HG03432 (cell line): ENCODE measurements at regions not wholly inside any gene's neighbourhood (a gene's known extent, or its start where the extent isn't known, plus 50 kb on each side); places are given as distances from the start of the nearest gene placed in this dataset.
"Not testable (repeated sequence)": the region's sequence is repeated elsewhere in the genome, so short reads cannot be mapped to it uniquely, and the experiment has no call there.

ENCODE experiments used
- ATAC-seq: cut with Tn5 transposase; IDR thresholded peaks from one replicate; pipeline ENCODE4 v1.9.1; 2021; ENCODE audit warnings: mild to moderate bottlenecking, moderate library complexity; ENCODE audit not compliant: unreplicated experiment

DNA sequence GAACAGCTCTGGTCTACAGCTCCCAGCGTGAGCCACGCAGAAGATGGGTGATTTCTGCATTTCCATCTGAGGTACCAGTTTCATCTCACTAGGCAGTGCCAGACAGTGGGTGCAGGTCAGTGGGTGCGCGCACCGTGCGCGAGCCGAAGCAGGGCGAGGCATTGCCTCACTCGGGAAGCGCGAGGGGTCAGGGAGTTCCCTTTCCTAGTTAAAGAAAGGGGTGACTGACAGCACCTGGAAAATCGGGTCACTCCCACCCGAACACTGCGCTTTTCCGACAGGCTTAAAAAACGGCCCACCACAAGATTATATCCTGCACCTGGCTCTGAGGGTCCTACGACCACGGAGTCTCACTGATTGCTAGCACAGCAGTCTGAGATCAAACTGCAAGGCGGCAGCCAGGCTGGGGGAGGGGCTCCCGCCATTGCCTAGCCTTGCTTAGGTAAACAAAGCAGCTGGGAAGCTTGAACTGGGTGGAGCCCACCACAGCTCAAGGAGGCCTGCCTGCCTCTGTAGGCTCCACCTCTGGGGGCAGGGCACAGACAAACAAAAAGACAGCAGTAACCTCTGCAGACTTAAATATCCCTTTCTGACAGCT, 325.0 kb upstream of the CHST9 start:
- not testable (repeated sequence) for ATAC-seq

DNA sequence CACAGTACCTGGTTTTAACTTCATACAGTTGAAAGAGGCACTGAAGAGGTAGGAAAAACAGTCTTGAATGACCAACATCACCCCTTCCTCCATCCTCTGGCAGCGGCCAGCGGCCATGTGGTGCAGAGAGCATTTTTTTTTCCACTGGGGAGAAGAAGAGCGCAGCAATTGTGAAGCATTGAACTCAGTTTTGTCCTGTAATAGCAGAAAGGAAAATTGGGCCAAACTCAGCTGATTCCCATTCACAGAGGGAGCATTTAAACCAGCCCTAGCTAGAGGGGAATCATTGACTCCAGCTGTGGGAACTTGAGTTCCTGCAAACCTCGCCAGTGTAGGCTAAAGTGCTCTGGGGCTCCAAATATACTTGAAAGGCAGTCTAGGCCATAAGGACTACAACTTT, 316.6 kb upstream of the CHST9 start:
- ATAC-seq: no peak

DNA sequence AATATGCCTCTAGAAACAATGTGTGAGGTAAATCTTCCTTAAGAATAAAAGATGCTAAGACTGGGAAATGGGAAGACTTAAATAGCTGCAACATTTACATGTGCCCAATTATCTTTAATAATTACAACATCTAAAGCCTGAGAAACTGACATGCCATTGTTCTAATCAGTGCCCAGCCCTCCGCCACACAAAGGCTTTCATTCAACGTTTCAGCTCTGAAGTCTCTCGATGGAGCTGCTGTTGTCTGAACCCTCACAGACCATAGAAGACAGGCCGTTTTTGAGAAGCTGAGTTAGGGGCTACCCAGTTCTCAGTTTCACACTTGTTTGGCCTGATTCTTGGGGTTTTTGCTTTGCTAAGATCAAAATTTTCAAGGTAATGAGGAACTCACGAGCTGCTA, 315.4 kb upstream of the CHST9 start:
- ATAC-seq: no peak

DNA sequence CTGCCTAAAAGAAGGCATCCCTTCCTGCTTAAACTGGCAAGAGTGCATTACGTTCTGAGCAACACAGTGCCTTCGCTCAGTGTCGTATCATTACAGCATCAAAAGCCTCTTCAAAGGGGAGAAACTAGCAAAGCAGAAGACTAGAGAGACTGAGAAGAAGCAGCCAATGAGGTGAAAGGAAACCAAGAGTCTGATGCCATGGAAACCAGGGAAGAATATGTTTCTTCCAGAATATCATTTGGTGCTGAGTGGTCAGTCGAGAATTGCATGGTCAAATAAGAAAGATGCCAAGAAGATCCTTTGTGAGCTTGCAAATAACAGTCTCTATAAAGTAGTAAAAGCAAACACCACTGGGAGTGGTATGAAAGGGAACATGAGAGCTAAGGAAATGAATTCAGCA, 312.1 kb upstream of the CHST9 start:
- ATAC-seq: no peak

DNA sequence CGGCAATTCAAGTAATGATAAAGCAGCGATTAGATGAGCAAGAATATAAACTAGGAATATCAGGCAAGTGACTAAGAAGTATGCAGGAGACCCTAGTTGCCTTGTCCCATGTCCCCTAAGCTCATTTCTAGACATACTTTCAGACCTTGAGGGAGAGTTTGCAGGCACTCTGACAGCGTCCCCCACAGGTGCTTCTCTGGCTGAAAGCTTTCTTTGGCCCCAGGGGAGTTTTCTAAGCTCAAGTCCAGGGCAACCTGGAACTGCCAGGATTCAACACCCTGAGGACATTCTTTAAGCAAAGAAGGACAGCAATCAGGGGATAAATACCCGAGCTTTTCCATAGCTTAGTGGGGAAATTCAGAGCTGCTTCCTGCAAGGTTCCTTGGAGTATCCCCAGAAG, 308.1 kb upstream of the CHST9 start:
- no peak for ATAC-seq

DNA sequence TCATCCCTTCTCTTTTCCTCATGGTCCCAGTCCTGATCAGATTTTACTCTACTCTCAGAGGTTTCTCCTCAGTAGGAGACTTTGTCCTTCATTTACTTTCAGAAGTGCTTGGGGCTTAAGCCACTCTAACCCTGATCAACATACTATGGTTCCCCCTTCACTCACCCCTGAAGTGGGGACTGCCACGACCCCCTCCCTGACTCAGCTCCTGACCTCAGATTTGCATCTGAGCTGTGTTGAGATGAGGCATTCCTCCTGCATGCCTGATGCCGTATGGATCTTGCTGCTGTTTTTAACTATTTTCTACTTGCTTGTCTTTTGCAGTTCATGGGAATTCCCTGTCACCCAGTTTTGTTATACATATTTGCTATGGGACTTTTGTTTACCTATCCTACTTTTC, 306.7 kb upstream of the CHST9 start:
- ATAC-seq: no peak

DNA sequence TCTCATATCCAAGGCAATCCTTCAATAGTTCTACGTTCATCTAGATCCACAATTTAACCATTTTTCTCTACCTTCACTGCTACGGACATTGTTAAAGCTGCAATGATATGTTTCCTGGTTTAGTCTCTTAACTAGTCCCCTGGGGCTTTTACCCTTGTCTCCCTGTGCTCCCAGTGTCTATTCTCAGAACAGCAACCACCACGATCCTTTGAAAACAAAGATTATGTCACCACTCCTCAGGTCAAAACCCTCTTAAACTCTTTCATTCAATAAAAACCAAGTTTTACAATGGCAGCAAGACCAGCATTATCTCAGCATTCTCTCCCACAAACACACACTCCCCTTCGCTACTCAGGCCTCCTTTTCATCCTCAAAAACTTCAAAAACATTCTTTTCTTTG, 298.2 kb upstream of the CHST9 start:
- no peak for ATAC-seq

DNA sequence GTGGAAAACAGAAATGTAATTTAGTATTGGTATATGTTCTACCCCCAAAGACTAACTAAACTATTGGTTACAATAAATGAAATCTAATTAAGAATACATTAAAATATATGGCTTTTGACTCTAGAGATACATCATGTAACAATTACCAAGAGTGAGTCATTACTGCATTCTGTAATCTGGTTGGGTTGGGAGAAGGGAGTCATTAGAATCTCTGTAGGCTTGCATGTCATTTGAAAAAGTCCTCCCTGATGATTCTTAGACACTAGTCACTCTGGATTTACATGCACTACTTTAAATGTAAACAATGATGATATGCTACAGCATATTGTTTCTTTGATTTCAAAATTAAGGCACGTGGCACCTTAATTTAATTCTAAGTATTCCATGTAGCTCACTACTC, 293.4 kb upstream of the CHST9 start:
- ATAC-seq: no peak

DNA sequence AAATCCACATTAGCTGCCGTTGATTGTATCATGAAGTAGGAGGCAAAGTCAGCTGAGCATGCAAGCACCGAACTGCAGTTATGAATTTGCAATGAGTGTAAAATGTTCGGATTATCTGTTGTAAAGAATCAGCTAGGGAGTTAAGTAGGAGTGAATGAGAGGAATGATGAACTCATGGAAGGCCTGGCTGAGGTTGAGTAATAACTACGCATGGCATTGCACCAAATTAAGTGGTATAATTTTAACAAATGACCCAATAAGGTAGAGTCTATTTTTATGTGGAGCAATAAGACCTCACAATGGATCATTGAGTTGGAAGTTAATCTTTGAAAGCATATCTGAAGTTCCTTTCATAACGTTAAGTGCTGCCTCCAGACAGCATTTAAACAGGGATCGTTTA, 288.2 kb upstream of the CHST9 start:
- no peak for ATAC-seq

DNA sequence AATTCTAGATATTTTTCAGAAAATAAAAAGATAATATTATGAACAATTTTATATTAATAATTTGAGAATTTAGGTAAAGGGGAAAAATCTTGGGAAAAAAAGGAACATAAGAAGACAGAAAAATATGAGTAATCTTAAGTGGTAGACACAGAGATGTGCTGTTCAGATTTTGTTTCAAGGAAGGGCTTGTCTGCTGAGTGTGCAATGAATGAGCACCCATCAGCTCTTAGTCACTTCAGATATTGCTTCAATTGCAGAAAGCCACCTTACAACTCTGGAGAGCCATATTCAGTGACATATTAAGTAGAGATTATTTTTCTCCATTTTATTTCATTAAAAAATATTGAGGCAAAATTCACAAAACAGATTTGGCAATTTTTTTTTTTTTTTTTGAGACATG, 282.0 kb upstream of the CHST9 start:
- no peak for ATAC-seq

DNA sequence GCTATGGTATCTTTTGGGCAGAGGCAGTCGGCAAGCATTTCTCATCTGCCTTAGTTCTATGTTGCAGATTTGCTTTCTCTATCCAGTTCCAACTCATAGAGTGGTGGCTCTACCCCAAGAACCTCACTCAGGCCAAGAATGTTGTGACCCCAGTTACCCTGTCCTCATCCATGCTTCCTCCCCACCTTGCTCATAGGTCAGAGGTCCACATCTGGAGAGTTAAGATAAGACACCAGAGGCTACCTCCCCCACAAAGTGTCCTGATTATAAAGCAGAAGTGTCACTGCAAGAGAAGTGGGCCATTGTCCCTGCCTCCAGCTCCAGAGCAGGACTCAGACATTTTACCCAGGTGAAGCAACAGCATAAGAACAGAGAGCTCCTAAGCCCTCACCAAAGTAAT, 276.8 kb upstream of the CHST9 start:
- ATAC-seq: no peak

DNA sequence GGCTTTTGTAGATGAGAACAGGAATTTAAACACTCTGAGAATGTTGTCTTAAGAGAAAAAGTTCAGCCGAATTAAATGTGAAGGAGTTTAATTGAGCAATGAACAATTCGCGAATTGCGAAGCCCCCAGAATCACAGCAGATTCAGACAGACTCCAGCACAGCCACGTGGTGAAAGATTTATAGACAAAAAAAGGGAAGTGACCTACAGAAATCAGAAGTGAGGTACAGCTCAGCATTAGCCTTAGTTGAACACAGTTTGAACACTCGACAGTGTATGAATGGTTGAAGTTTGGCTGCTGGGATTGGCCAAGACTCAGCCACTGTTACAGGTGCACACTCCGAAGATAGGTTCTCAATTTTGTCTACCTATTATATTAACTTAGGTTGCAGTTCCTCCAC, 264.0 kb upstream of the CHST9 start:
- no peak for ATAC-seq

DNA sequence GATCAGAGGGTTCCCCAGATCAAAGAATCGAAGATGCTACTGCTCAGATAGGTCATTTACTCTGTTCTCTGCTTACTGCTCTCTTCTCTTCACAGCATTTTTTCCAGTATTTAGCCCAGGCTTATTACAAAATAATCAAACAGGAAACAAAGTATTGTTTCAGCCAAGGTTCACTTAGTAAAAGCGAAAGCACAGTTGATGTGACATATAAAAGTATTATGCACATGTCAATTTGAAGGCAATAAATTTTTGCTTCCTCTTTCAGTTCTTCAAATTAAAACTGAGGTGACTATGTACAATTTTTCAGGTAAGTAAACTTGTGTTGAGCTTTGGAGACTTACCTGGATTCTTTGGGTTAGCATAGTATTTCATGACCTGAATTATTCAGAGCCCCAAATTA, 262.8 kb upstream of the CHST9 start:
- no peak for ATAC-seq

DNA sequence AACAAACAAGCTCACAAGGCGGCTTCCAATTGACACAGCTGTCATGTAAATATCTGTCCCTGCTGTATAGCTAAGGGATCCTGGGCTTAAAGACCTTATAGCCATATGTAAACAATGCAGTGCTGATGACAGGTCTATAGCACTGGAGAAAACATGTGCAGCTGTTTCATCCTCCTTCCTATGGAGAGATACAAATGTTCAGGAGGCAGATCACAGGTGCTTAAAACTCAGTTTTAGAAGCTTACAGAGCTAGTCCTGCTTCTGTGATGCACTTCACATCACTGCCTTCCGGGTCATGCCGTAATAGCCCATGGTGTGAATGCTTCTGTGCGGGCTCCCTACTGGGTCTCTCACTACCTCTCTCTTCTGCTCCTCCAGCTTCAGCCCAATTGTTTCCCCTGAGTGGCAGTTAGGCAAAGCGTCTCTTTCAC, 262.4 kb upstream of the CHST9 start:
- no peak for ATAC-seq

DNA sequence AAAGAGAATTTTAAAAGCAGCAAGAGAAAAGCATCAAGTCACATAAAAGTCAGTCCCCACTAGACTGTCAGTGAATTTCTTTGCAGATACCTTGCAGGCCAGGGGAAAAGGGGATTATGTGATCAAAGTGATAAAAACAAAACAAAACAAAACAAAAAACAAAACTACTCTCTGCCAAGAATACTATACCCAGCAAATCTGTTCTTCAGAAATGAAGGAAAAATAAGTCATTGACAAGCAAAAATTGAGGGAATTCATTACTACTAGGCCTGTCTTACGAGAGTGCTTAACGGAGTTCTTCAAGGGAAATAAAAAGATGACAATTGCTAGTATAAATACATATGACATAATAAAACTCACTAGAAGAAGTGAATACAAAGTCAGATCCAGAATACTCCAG, 245.5 kb upstream of the CHST9 start:
- ATAC-seq: no peak

DNA sequence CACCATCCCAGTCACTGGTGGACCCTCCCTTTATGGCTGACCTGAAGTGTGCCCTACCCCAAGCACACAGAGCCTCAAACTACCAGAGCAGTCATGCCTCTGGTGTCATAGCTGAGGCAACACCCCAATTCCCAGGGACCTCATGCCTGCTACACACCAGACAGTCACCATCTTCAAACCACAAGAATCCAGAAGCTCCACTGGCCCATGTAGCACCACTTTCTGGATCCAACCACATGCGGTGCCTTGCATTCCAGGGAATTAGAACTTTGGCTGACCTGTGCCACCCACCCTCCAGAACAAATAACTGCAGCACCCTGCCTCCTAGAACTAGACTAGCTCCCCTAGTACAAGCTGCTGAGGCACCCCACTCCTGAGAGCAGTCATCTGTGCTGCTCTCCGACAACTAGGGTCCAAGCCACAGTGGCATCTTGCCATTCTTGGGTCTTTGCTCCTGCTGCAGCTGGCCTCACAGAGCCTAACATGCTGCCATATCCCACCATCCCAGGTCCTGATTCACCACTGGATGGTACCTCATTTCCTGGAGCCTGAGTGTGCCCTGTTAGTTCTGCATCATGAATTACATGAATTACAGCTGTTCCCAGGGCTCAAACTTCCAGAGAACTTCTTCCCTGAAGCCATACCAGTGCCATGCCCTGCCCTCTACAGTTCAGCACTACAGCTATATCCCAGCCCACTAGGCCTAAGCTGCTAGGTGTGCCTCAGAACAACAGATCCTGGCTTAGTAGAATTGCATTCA, 243.8 kb upstream of the CHST9 start:
- no peak for ATAC-seq

DNA sequence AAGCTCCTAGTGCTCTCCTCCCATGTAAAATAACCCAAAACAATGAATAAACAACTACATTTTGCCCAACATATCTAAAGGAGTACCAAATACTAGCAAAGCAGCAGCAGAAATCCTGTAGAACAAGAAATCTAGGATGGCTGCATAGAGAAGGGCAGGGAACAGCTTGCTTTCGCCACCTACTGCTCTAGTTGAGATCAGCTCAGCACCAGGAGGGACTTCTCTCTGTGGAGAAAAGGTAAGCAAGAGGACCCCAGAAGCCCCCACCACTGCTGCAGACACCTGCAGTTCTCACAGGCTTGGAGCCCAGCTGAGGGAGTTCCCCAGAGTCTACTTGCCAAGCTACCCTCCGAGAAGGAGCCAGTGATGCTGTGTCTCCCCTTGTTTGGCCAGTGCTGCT, 243.0 kb upstream of the CHST9 start:
- ATAC-seq: no peak

DNA sequence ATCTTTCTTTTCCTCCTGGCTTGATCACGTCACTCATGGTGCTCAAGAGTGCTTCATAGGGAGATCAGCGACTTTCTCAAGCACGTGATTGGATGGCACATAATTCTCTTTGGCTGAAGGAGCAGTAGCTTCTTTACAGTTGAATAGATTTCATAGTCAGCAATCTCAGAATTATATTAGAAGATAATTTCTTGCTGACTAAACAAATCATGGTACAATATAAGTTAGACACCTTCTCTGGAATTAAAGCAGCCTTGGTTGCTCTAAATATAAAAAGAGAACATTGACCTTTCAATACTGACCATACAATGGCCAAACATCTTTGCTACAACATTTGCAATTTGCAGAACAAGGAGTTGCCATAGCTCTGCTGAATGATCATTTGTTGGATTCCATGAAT, 238.5 kb upstream of the CHST9 start:
- ATAC-seq: no peak

DNA sequence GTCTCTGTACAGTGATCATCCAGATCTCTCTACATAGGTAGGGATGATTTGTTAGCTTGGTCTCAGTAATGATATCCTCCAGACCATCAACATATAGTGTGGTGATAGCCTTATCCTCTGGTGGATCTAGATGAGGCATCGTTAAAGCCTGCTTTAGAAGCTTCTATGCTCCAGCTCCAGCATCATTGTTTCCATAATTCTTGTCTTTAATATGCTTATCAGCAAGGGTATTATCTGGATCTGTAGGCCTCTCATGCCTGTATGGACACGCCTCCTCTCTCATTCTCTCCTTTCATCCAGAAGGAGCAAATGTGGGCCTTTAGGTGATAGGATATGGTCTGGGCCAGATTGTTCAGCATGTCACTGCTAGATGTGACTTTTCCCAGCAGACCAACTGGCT, 234.5 kb upstream of the CHST9 start:
- ATAC-seq: no peak

DNA sequence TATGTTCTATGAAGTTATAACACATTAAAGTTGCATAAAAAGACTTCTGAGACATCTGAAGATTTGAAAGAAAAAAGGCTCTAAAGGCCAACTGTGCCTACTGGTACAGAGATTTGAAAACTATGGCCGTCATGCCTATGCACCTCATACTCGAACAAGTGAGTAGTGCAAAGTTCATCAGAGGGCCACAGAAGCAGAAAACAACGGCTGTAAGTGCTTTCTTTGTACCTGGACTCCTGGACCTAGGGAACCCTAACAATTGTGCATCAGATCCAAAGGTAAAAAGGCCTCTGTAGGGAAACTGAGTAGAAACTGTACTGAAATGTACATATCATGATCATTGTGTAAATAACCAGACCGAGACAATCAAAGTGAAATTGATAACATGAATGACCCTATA, 230.4 kb upstream of the CHST9 start:
- ATAC-seq: no peak

DNA sequence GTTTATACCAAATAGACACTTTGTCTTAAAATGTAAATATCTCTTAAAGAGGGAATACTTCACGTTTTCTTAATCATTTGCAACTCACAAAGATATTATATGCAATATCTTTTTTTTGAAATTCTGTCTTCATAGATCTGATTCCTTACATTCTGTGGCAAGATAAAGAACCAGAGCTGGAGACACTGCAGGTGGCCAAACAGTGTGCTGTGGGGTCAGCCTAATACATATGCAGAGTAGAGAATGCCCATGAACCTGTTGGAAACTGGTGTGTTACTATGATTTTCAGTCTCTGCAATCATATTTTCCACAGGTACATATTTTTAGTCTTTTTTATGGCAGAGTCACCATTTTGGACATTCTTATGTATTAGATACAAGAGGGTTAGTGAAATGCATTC, 229.6 kb upstream of the CHST9 start:
- ATAC-seq: no peak

DNA sequence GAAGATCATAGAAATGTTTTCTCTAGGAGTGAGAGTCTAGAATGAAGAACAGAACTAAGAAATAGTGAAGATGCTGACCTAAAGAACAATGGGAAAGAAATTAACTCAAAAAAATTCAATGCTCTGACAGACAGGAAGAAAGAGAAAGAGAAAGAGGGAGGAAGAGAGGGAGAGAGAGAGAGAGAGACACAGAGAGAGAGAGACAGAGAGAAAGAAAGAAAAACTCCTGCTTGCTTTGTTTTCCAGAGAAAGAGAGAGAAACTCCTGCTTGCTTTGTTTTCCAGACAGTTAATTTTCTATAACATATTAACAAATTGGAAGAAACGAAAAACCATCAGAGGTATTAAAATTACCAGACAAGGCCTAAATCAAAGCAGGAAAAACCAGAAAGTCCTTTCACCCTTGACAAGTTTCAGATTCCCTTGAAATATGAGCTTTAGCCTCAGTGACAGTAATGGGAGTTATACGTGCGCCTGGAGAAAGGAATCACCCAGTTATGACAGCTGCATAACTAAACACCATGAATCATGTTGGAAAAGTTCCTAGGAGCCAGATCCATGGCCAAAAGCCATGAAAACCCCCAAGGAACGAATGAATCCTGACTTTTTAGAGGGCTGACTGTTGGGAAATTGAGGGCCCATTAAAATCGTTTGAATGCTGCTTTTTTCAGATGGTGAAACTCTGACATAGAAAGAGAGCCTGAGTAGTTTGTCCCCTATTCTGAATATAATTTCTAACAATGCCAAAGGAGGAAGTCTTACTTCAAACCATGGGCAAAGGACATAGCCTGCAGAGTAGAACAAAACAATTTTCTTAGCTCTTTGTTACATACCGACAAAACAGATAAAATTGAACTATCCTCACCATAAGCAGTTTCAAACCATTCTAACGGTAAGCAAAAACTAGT, 228.6 kb upstream of the CHST9 start:
- ATAC-seq: no peak
